ENCODE measurements at regions not wholly inside any gene's neighbourhood (a gene's known extent, or its start where the extent isn't known, plus 50 kb on each side); places are given as distances from the start of the nearest gene placed in this dataset.

GRCh38 chr4:10816571-10816970 lies 132.0 kb upstream of the CLNK start (continued):
- TF ChIP-seq, protein P1, sequence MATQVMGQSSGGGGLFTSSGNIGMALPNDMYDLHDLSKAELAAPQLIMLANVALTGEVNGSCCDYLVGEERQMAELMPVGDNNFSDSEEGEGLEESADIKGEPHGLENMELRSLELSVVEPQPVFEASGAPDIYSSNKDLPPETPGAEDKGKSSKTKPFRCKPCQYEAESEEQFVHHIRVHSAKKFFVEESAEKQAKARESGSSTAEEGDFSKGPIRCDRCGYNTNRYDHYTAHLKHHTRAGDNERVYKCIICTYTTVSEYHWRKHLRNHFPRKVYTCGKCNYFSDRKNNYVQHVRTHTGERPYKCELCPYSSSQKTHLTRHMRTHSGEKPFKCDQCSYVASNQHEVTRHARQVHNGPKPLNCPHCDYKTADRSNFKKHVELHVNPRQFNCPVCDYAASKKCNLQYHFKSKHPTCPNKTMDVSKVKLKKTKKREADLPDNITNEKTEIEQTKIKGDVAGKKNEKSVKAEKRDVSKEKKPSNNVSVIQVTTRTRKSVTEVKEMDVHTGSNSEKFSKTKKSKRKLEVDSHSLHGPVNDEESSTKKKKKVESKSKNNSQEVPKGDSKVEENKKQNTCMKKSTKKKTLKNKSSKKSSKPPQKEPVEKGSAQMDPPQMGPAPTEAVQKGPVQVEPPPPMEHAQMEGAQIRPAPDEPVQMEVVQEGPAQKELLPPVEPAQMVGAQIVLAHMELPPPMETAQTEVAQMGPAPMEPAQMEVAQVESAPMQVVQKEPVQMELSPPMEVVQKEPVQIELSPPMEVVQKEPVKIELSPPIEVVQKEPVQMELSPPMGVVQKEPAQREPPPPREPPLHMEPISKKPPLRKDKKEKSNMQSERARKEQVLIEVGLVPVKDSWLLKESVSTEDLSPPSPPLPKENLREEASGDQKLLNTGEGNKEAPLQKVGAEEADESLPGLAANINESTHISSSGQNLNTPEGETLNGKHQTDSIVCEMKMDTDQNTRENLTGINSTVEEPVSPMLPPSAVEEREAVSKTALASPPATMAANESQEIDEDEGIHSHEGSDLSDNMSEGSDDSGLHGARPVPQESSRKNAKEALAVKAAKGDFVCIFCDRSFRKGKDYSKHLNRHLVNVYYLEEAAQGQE (IDR thresholded peaks at IDR 0.05), result no peak
- no peak for TF ChIP-seq JUND (IDR thresholded peaks at IDR 0.05)
- no peak for TF ChIP-seq TAF1 (conservative IDR thresholded peaks at IDR 0.05)

- WGBS, result 57% methylated on average over 4 of the region's 4 CpGs
- Histone ChIP-seq H3K4me1 (ENCODE audit: control insufficient read depth in 4 of 4, insufficient read depth in 4 of 4, low read length in 3 of 4) (no peaks in the 10 kb centered on the region), H3K4me3 (ENCODE audit: low read depth in 1 of 3, low read length in 3 of 3) (no peak overlapping the region), H3K27ac (ENCODE audit: low read depth in 1 of 2, low read length in 2 of 2) (no peak overlapping the region), H3K27me3 (ENCODE audit: control insufficient read depth in 4 of 4, insufficient read depth in 4 of 4, low read length in 3 of 4) (no peaks in the 10 kb centered on the region), H3K9ac (ENCODE audit: low read depth in 1 of 2, low read length in 2 of 2) (no peak overlapping the region), H3K36me3 (ENCODE audit: control insufficient read depth in 4 of 4, insufficient read depth in 3 of 4, low read depth in 1 of 4, low read length in 3 of 4) (no peaks in the 10 kb centered on the region), H3K9me3 (ENCODE audit: control insufficient read depth in 4 of 4, low read length in 3 of 4) (no peaks in the 10 kb centered on the region)
- TF ChIP-seq HNF4G (IDR thresholded peaks at IDR 0.05), result no peak
- TF ChIP-seq HNF4A (conservative IDR thresholded peaks at IDR 0.05), result no peak
- TF ChIP-seq, protein P2, sequence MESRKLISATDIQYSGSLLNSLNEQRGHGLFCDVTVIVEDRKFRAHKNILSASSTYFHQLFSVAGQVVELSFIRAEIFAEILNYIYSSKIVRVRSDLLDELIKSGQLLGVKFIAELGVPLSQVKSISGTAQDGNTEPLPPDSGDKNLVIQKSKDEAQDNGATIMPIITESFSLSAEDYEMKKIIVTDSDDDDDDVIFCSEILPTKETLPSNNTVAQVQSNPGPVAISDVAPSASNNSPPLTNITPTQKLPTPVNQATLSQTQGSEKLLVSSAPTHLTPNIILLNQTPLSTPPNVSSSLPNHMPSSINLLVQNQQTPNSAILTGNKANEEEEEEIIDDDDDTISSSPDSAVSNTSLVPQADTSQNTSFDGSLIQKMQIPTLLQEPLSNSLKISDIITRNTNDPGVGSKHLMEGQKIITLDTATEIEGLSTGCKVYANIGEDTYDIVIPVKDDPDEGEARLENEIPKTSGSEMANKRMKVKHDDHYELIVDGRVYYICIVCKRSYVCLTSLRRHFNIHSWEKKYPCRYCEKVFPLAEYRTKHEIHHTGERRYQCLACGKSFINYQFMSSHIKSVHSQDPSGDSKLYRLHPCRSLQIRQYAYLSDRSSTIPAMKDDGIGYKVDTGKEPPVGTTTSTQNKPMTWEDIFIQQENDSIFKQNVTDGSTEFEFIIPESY (IDR thresholded peaks at IDR 0.05), result no peak
- no peak for TF ChIP-seq GABPA (IDR thresholded peaks at IDR 0.05 in 1 of 2, conservative IDR thresholded peaks at IDR 0.05 in 1 of 2)
- no peak for TF ChIP-seq NR2F2 (IDR thresholded peaks at IDR 0.05)
- TF ChIP-seq RXRA (IDR thresholded peaks at IDR 0.05), result no peak
- no peak for TF ChIP-seq RAD21 (IDR thresholded peaks at IDR 0.05)
- no peak for TF ChIP-seq TAF1 (conservative IDR thresholded peaks at IDR 0.05)
- TF ChIP-seq, protein P3, sequence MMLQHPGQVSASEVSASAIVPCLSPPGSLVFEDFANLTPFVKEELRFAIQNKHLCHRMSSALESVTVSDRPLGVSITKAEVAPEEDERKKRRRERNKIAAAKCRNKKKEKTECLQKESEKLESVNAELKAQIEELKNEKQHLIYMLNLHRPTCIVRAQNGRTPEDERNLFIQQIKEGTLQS (IDR thresholded peaks at IDR 0.05), result no peak
- TF ChIP-seq FOXA2 (IDR thresholded peaks at IDR 0.05), result no peak
- TF ChIP-seq YY1 (IDR thresholded peaks at IDR 0.05), result no peak
- TF ChIP-seq JUND (IDR thresholded peaks at IDR 0.05), result no peak
- no peak for TF ChIP-seq SP1 (IDR thresholded peaks at IDR 0.05)
- TF ChIP-seq, protein P4, sequence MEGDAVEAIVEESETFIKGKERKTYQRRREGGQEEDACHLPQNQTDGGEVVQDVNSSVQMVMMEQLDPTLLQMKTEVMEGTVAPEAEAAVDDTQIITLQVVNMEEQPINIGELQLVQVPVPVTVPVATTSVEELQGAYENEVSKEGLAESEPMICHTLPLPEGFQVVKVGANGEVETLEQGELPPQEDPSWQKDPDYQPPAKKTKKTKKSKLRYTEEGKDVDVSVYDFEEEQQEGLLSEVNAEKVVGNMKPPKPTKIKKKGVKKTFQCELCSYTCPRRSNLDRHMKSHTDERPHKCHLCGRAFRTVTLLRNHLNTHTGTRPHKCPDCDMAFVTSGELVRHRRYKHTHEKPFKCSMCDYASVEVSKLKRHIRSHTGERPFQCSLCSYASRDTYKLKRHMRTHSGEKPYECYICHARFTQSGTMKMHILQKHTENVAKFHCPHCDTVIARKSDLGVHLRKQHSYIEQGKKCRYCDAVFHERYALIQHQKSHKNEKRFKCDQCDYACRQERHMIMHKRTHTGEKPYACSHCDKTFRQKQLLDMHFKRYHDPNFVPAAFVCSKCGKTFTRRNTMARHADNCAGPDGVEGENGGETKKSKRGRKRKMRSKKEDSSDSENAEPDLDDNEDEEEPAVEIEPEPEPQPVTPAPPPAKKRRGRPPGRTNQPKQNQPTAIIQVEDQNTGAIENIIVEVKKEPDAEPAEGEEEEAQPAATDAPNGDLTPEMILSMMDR (IDR thresholded peaks at IDR 0.05; ENCODE audit: low read depth, low read length, missing input control), result no peak
- TF ChIP-seq, protein P5, sequence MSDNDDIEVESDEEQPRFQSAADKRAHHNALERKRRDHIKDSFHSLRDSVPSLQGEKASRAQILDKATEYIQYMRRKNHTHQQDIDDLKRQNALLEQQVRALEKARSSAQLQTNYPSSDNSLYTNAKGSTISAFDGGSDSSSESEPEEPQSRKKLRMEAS (IDR thresholded peaks at IDR 0.05), result no peak
- TF ChIP-seq, protein P1 (IDR thresholded peaks at IDR 0.05), result no peak
- no peak for TF ChIP-seq EGR1 (IDR thresholded peaks at IDR 0.05; ENCODE audit: low read depth in 2 of 2)
- DNase-seq (ENCODE audit: low spot score), result no peak
Observed at GRCh38 chr4:10811991-10812390, 127.4 kb upstream of the CLNK start.

Measured in liver (tissue), 8 donors.